ENCODE measurements at regions not wholly inside any gene's neighbourhood (a gene's known extent, or its start where the extent isn't known, plus 50 kb on each side); places are given as distances from the start of the nearest gene placed in this dataset.
A peak's percentile ranks its signal among the peaks of the same experiment; 100 is the strongest.
"Not testable (repeated sequence)": the region's sequence is repeated elsewhere in the genome, so short reads cannot be mapped to it uniquely, and the experiment has no call there.

GRCh38 chr10:21290499-21291160 lies 234.9 kb downstream of the SKIDA1 start:
- WGBS, 2 experiments (ENCODE audit: insufficient coverage in 2 of 2): 40 to 60% methylated on average over 1 of the region's 2 CpGs
- H3K27ac ChIP-seq (ENCODE audit: low read depth, low read length, severe bottlenecking): no peak overlapping the region
- no peaks in the 10 kb centered on the region for H3K9me3 ChIP-seq (ENCODE audit: control insufficient read depth, low read length)
- peaks cover 28% of the 10 kb centered on the region for H3K4me1 ChIP-seq (ENCODE audit: control insufficient read depth, insufficient read depth, low read length, poor library complexity, severe bottlenecking)
- H3K36me3 ChIP-seq (ENCODE audit: control insufficient read depth, insufficient read depth, low read length): no peaks in the 10 kb centered on the region
- H3K4me3 ChIP-seq (ENCODE audit: extremely low read depth, insufficient read depth, low read length, poor library complexity, severe bottlenecking): no peak overlapping the region

GRCh38 chr10:21289961-21290360 lies 235.5 kb downstream of the SKIDA1 start:
- H3K27ac ChIP-seq (ENCODE audit: low read depth, low read length, severe bottlenecking): peak overlapping the region; percentile 3
- H3K4me1 ChIP-seq (ENCODE audit: control insufficient read depth, insufficient read depth, low read length, poor library complexity, severe bottlenecking): peaks cover 33% of the 10 kb centered on the region
- no peaks in the 10 kb centered on the region for H3K36me3 ChIP-seq (ENCODE audit: control insufficient read depth, insufficient read depth, low read length)
- 100% methylated on average over 1 of the region's 1 CpG for WGBS, 2 experiments (ENCODE audit: insufficient coverage in 2 of 2)
- no peak overlapping the region for H3K4me3 ChIP-seq (ENCODE audit: extremely low read depth, insufficient read depth, low read length, poor library complexity, severe bottlenecking)
- no peaks in the 10 kb centered on the region for H3K9me3 ChIP-seq (ENCODE audit: control insufficient read depth, low read length)

- H3K4me3 ChIP-seq (ENCODE audit: extremely low read depth, insufficient read depth, low read length, poor library complexity, severe bottlenecking): no peak overlapping the region
- H3K36me3 ChIP-seq (ENCODE audit: control insufficient read depth, insufficient read depth, low read length): no peaks in the 10 kb centered on the region
- H3K27ac ChIP-seq (ENCODE audit: low read depth, low read length, severe bottlenecking): peak overlapping the region; percentile 3
- 78 to 91% methylated on average over 2 to 3 of the region's 3 CpGs for WGBS, 2 experiments (ENCODE audit: insufficient coverage in 2 of 2)
- H3K9me3 ChIP-seq (ENCODE audit: control insufficient read depth, low read length): no peaks in the 10 kb centered on the region
- H3K4me1 ChIP-seq (ENCODE audit: control insufficient read depth, insufficient read depth, low read length, poor library complexity, severe bottlenecking): peaks cover 31% of the 10 kb centered on the region
Measured at GRCh38 chr10:21289271-21289670, 236.2 kb downstream of the SKIDA1 start.

GRCh38 chr10:21285742-21286331 lies 239.6 kb downstream of the SKIDA1 start:
- peaks cover 36% of the 10 kb centered on the region for H3K4me1 ChIP-seq (ENCODE audit: control insufficient read depth, insufficient read depth, low read length, poor library complexity, severe bottlenecking)
- no peaks in the 10 kb centered on the region for H3K36me3 ChIP-seq (ENCODE audit: control insufficient read depth, insufficient read depth, low read length)
- H3K27ac ChIP-seq (ENCODE audit: low read depth, low read length, severe bottlenecking): no peak overlapping the region
- no peak overlapping the region for H3K4me3 ChIP-seq (ENCODE audit: extremely low read depth, insufficient read depth, low read length, poor library complexity, severe bottlenecking)
- 80 to 93% methylated on average over 3 of the region's 4 CpGs for WGBS, 2 experiments (ENCODE audit: insufficient coverage in 2 of 2)
- H3K9me3 ChIP-seq (ENCODE audit: control insufficient read depth, low read length): no peaks in the 10 kb centered on the region

- Histone ChIP-seq H3K4me3 (ENCODE audit: extremely low read depth, insufficient read depth, low read length, poor library complexity, severe bottlenecking) (no peak overlapping the region), H3K36me3 (ENCODE audit: control insufficient read depth, insufficient read depth, low read length) (no peaks in the 10 kb centered on the region), H3K9me3 (ENCODE audit: control insufficient read depth, low read length) (no peaks in the 10 kb centered on the region), H3K4me1 (ENCODE audit: control insufficient read depth, insufficient read depth, low read length, poor library complexity, severe bottlenecking) (peaks cover 31% of the 10 kb centered on the region), H3K27ac (ENCODE audit: low read depth, low read length, severe bottlenecking) (no peak overlapping the region)
- 36 to 59% methylated on average over 3 to 4 of the region's 4 CpGs for WGBS, 2 experiments (ENCODE audit: insufficient coverage in 2 of 2)
Measured at GRCh38 chr10:21285207-21285606, 240.3 kb downstream of the SKIDA1 start.

GRCh38 chr10:21284301-21284700 lies 241.2 kb downstream of the SKIDA1 start:
- 57 to 100% methylated on average over 1 of the region's 2 CpGs for WGBS, 2 experiments (ENCODE audit: insufficient coverage in 2 of 2)
- Histone ChIP-seq H3K9me3 (ENCODE audit: control insufficient read depth, low read length) (no peaks in the 10 kb centered on the region), H3K36me3 (ENCODE audit: control insufficient read depth, insufficient read depth, low read length) (no peaks in the 10 kb centered on the region), H3K4me3 (ENCODE audit: extremely low read depth, insufficient read depth, low read length, poor library complexity, severe bottlenecking) (no peak overlapping the region), H3K27ac (ENCODE audit: low read depth, low read length, severe bottlenecking) (no peak overlapping the region), H3K4me1 (ENCODE audit: control insufficient read depth, insufficient read depth, low read length, poor library complexity, severe bottlenecking) (peaks cover 34% of the 10 kb centered on the region)

- peaks cover 38% of the 10 kb centered on the region for H3K4me1 ChIP-seq (ENCODE audit: control insufficient read depth, insufficient read depth, low read length, poor library complexity, severe bottlenecking)
- WGBS, 2 experiments (ENCODE audit: insufficient coverage in 2 of 2): 74 to 86% methylated on average over 2 to 4 of the region's 6 CpGs
- H3K36me3 ChIP-seq (ENCODE audit: control insufficient read depth, insufficient read depth, low read length); H3K27ac ChIP-seq (ENCODE audit: low read depth, low read length, severe bottlenecking); H3K4me3 ChIP-seq (ENCODE audit: extremely low read depth, insufficient read depth, low read length, poor library complexity, severe bottlenecking); H3K9me3 ChIP-seq (ENCODE audit: control insufficient read depth, low read length): not testable (repeated sequence)
Measured at GRCh38 chr10:21283053-21283452, 242.4 kb downstream of the SKIDA1 start.

GRCh38 chr10:21281765-21282484 lies 243.6 kb downstream of the SKIDA1 start:
- Histone ChIP-seq H3K4me1 (ENCODE audit: control insufficient read depth, insufficient read depth, low read length, poor library complexity, severe bottlenecking) (peaks cover 38% of the 10 kb centered on the region), H3K4me3 (ENCODE audit: extremely low read depth, insufficient read depth, low read length, poor library complexity, severe bottlenecking) (no peak overlapping the region), H3K27ac (ENCODE audit: low read depth, low read length, severe bottlenecking) (peak overlapping the region; percentile 7), H3K36me3 (ENCODE audit: control insufficient read depth, insufficient read depth, low read length) (no peaks in the 10 kb centered on the region), H3K9me3 (ENCODE audit: control insufficient read depth, low read length) (no peaks in the 10 kb centered on the region)
- WGBS, 2 experiments (ENCODE audit: insufficient coverage in 2 of 2): 17 to 22% methylated on average over 3 to 4 of the region's 8 CpGs

- Histone ChIP-seq H3K4me3 (ENCODE audit: extremely low read depth, insufficient read depth, low read length, poor library complexity, severe bottlenecking) (no peak overlapping the region), H3K36me3 (ENCODE audit: control insufficient read depth, insufficient read depth, low read length) (no peaks in the 10 kb centered on the region), H3K9me3 (ENCODE audit: control insufficient read depth, low read length) (no peaks in the 10 kb centered on the region), H3K4me1 (ENCODE audit: control insufficient read depth, insufficient read depth, low read length, poor library complexity, severe bottlenecking) (peaks cover 35% of the 10 kb centered on the region), H3K27ac (ENCODE audit: low read depth, low read length, severe bottlenecking) (no peak overlapping the region)
- WGBS, 2 experiments (ENCODE audit: insufficient coverage in 2 of 2): 60% methylated on average over 1 of the region's 2 CpGs; no CpG with 5 or more reads in 1 of the 2 experiments
Measured at GRCh38 chr10:21280971-21281572, 244.4 kb downstream of the SKIDA1 start.

- H3K27ac ChIP-seq (ENCODE audit: low read depth, low read length, severe bottlenecking): no peak overlapping the region
- peaks cover 3% of the 10 kb centered on the region for H3K9me3 ChIP-seq (ENCODE audit: control insufficient read depth, low read length)
- 87 to 100% methylated on average over 4 of the region's 5 CpGs for WGBS, 2 experiments (ENCODE audit: insufficient coverage in 2 of 2)
- peaks cover 24% of the 10 kb centered on the region for H3K4me1 ChIP-seq (ENCODE audit: control insufficient read depth, insufficient read depth, low read length, poor library complexity, severe bottlenecking)
- H3K4me3 ChIP-seq (ENCODE audit: extremely low read depth, insufficient read depth, low read length, poor library complexity, severe bottlenecking): no peak overlapping the region
- H3K36me3 ChIP-seq (ENCODE audit: control insufficient read depth, insufficient read depth, low read length): no peaks in the 10 kb centered on the region
Measured at GRCh38 chr10:21280037-21280436, 245.4 kb downstream of the SKIDA1 start.

Data from mesodermal cell (in vitro differentiated cells).